Inferior parietal cortex (tissue), 1 donor: ENCODE measurements at regions not wholly inside any gene's neighbourhood (a gene's known extent, or its start where the extent isn't known, plus 50 kb on each side); places are given as distances from the start of the nearest gene placed in this dataset.
"Not testable (repeated sequence)": the region's sequence is repeated elsewhere in the genome, so short reads cannot be mapped to it uniquely, and the experiment has no call there.

ENCODE experiments used
- DNase-seq: peaks from one replicate; pipeline ENCODE4 v3.0.0-alpha.2; 2016; ENCODE audit errors: extremely low spot score

DNA sequence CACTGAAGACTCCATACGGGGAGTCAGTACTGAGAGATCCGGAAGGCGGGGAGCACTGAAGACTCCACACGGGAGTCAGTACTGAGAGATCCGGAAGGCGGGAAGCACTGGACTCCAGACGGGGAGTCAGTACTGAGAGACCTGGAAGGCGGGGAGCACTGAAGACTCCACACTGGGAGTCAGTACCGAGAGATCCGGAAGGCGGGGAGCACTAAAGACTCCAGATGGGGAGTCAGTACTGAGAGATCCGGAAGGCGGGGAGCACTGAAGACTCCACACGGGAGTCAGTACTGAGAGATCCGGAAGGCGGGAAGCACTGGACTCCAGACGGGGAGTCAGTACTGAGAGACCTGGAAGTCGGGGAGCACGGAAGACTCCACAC is 77.2 kb downstream of the DLL1 start:
- not testable (repeated sequence) for DNase-seq

DNA sequence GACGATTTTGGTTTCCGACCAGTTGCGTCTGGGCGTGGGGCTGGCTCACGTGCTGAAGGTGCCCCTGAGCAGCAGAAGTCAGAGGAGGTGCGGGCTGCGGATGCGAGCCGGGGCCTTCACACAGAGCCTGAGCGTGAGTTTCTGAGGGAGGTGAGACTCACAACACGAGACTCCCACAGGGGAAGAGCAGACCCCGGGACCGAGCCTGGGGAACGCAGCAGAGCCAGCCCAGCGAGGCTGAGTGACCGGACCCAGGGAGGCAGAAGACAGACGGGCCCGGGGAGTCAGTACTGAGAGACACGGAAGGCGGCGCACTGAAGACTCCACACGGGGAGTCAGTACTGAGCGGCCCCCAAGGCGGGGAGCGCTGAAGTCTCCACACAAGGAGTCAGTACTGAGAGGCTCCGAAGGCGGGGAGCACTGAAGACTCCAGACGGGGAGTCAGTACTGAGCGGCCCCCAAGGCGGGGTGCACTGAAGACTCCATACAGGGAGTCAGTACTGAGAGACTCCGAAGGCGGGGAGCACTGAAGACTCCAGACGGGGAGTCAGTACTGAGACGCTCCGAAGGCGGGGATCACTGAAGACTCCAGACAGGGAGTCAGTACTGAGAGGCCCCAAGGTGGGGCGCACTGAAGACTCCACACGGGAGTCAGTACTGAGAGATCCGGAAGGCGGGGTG is 77.8 kb downstream of the DLL1 start:
- DNase-seq = no peak

DNA sequence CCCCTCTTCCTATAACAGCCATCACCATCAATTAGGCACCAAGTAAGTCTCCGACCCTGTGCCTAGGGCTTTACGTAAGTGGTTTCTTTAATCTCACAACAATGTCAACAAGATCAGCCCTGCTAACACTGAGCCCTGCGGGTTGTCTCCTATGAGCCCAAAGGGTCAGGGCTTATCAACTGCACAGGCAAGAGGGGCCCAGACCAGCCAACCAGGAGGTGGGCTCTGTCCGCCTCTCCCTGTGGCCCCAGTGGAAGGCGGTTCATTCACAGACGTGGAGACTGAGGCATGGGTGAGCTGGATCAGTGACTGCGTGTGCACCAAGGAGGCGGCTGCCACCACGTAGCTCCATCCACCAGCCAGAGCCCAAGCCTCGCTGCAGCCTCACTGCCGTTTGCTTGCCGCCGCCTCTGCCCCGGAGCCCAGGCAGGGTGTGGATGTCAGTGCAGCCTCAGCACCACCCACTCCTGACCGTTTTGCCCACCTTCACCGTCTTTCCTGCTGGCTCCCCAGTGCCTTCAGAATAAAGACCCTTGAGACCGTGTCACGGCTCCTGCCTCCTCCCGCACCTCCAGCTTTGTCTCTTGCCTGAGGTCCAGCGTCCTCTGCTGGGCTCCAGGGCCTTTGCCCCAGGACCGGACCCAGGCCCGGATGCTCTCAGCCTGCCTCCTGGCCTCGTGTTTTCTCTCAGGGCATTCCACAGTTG is 78.7 kb downstream of the DLL1 start:
- no peak for DNase-seq

DNA sequence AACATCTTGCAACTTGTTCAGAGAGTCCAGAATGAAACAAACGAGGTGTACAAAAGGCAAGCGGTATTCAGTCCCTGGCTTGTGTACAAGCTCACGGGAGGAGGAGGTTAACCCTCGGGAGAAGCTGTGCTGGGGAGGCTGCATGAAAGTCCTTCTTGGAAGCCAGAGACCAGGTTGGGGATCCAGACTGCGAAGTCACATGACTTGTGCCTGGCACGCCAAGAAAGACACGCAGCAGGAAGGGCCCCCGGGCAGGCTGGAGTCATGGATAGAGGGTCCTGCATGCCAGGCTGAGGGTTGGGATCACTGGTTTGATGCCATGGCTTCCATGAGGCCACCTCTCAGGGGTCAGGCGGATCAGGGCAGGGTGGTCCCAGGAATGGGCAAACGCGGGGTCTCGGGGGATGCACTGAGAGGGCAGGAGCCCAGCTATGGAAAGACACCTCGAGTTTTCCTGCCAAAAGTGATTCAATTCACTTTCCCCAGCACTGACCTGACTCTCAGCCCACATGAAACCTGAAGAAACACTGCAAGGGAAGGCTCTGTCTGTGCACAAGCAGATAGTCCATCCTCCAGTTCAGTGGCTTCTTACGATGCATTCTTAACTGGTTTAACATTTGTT is 79.4 kb downstream of the DLL1 start:
- no peak for DNase-seq

DNA sequence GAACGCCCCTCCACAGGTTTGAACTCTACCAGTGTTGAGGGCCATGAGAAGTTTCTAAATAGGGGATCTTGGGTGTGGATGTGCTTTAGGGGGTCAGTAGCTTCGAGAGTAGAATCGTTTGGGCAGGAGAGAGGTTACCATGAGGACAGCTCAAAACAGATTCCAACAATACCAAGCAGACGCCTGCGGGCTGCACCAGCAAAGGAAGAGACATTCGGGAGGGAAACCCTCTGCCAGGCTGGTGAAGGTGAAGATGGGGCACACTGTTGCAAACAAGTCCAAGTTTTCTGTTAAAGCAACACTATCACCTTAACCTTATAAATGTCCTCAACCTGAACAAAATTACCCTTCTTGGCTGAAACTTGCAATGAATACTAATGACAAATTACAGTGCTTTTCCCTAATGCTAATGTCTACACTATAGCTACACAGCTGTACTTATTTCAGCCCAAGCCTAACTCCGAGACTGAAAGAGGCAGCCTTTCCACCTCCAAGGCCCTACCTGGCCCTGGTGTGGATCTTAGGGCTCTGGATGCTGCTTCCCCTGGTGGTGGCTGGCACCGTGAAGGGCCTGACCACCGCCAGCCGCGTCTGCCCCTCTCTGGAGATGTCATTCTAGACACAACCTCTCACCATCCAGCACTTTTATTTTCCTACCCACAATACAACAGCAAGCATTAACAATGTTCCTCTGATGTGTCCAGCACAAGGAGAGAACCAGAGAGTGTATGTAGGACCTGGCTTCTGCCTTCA is 80.1 kb downstream of the DLL1 start:
- no peak for DNase-seq

DNA sequence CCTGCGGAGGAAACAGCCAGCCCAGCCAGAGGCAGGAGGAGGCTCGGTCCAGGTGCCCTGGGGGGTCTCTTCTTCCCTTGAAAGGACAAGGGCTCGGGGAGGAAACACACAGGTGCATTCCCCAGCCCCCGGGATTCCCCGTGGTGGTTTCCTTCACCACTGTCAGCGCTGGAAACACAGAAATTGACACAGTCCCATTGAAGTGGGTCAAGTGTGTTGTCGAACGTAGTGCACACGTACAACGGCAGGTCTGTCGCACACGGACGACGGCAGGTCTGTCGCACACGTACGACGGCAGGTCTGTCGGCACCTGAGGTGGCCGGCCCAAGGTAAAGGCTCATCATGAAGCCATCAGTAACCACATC is 80.9 kb downstream of the DLL1 start:
- no peak for DNase-seq

DNA sequence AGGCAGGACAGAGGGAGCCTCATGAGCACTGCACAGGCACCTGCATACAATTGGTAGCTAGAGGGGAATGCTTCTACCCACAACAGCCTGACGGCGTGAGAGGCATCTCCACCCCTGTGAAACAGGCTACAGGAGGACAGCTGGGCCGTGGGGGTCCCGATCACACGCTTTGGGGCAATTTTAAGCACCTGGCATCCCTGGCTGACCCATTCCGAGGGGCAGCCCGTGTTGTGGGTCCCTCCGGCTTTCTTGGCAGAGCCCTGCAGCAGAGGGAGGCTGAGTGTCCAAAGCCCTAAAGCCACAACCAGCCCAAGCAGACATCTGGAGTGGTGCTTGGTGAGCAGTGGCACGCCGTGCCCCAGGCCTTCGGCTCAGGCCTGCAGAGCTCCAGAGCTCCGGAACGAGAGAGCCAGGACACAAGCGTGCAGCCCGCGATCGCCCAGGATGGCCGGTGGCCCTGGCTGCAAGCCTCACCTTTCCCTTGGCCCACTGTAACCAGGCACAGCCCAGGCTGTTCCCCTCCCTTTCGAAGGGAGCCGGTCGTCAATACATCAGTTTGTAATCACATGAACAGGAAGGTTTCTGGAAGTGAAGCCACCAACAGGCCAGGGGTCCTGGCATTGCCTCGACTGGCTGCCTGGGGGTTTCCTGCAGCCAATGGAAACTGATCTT is 81.4 kb downstream of the DLL1 start:
- no peak for DNase-seq

DNA sequence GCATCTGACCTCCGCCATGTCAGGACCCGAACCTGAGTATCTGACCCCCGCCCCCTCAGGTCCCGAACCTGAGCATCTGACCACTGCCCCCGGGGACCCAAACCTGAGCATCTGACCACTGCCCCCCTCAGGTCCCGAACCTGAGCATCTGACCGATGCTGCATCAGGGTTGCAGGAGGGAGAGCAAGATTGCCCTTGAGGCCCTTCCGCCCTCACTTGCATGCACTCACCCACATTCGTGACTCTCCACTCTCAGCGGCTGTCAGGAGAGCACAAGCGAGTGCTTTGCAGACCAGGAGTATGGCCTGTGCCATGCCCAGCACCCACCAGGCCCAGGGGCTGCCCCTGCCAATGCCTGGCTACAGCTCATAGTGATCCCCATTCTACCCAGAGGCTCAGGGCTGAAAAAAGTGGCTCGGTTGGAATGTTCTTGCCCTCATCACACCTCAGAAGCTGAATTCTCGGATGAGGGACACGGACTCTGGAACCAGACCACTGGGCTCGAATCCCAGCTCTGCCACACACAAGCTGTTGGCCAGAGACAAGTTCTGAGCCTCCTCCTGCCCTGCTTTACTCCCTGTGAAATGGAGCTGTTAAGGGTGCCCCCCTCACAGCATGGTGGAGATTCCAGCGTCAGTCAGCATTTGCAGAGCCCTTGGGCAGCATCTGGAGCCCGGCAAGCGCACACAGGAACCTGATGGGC is 82.1 kb downstream of the DLL1 start:
- DNase-seq = no peak

DNA sequence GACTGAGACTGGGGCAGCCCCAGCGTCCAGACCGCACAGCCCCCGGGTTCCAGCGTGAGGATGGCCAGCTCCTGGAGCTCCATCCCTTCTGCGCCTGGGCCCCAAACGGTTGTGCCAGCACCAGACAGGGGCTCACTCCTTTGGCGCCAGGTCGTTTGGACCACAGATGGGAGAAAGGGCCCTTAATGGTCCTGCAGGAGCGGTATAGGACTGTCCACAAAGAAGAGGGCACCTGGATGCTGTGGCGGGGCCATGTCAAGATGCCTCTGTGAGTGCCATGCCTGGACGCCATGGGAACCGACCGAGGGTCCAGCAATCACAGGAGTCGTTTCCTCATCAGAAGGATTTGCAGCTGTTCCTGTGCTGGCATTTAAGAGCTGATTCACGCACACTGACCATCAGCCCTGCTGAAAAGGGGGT is 82.7 kb downstream of the DLL1 start:
- DNase-seq = no peak

DNA sequence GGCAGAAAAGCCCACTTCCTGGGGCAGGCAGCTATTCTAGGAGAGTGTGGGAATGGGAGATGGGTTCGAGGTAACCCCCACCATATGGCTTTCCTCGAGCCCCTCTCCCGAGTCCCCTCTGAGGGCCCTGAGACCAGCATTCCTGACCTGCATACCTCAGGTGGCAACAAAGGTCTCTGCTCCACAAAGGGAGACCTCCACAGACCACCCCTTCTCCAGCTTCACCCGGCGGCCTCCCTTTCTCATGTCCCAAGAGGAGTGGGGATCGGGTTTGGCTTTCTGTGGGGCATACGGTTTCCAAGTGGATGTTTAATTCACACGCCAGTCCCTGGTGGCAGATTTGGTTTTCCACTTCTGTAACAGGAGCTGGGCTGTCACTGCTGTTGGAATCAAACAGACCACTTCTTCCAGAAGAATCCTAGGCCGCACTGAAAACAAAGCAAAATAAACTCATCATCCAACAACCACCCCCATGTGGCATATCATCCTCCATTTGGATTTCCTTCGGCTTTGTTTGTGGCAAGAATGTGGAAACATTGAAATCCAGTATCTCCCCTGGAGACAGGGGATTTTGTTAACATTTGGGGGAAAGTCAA is 83.2 kb downstream of the DLL1 start:
- DNase-seq = no peak

DNA sequence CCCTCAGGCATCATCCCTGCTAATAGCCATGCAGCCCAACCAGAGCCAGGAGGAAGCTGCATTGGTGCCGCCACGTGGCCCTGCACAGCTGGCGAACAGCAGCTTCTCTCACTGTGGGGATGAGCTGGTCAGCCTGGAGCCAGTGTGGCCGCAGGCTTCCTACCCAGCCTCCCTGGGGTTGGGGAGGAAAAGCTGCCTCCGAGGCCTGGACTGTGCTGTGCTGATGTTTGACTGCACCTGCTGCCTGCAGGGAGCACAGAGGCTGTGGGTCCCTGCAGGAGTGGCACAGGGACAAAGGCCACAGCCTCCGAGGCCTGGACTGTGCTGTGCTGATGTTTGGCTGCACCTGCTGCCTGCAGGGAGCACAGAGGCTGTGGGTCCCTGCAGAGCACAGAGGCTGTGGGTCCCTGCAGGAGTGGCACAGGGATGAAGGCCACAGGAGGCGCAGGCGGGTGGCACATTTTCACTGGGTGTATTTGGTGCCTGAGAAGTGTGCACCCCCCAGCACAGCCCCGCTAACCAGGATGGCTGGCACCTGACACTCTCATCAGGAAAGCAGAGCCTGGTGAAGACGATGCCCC is 83.9 kb downstream of the DLL1 start:
- no peak for DNase-seq

DNA sequence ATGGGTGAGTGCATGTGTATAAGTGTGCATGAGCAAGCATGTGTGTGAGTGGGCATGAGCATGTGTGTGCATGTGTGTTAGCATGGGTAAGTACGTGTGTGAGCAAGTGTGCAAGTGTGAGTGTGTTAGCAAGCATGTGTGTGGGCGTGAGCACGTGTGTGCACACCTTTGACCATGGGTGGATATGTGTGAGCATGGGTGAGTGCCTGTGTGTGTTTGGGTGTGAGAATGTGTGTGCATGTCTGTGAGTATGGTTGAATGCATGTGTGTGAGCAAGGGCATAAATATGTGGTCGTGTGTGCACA is 84.6 kb downstream of the DLL1 start:
- DNase-seq = no peak

DNA sequence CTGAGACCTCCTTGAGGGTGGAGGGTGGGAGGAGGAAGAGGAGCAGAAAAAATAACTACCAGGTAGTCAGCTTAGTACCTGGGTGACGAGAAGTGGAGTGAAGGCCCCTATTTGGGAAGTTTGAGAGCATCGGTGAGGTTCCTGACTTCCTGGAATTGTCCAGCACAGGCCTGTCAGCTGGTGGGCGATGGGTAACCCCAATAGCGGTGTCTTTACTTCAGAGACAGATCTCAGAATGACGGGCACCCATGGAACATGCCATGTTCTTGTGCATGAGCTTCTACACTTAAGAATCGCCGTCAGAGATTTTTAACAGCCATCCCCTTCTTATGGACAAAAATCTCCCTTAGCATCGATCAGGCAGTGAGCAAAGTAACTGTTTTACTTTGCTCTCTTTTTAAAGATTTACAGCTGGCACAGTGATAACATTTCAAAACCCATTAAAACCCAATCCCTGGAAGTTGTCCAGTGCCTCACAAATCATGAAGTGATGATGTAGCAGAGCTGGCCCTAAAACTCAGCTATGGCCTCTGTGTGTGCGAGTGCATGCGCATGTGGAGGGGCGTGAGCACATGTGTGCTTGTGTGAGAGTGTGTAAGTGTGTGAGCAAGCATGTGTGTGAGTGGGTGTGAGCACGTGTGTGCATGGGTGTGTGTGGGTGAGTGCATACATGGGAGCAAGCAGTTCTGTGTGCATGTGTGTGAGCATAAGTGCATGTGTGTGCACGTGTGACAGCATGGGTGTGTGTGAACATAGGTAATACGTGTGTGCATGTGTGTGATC is 85.2 kb downstream of the DLL1 start:
- no peak for DNase-seq

DNA sequence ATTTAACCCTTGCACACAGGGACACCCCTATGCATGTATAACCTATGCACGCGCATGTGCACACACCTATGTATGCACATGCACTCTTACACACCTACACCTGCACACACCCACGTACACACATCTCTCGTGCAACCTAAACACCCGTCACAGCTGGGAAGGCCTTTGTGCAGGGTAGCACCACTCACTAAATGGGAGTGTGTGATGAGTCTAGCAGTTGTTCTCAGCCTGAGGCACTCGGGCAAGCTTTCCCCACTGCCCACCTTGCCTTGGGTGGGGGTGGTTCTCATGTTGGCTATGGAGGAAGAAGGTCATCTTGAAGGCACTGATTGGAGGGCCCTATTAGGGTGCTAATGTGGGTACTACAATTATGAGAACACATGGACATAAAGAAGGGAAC is 85.8 kb downstream of the DLL1 start:
- DNase-seq = no peak

DNA sequence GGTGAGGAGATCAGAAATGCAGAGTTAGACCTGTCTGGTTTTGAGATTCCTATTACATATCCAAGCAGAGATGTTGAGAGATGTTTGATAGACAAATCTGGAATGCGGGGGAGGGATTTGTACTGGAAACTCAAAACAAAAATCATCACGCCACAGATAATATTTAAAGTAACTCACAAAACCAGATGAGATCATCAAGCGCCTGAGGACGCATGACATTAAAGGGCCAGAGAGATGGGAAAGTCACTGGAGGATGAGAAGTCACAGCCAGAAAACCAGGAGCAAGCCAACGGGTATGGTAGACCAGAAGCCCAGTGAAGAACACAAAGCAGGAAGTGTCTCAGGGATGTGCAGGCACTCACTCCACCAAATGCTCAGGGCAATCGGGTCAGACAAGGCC is 87.7 kb downstream of the DLL1 start:
- DNase-seq = no peak

DNA sequence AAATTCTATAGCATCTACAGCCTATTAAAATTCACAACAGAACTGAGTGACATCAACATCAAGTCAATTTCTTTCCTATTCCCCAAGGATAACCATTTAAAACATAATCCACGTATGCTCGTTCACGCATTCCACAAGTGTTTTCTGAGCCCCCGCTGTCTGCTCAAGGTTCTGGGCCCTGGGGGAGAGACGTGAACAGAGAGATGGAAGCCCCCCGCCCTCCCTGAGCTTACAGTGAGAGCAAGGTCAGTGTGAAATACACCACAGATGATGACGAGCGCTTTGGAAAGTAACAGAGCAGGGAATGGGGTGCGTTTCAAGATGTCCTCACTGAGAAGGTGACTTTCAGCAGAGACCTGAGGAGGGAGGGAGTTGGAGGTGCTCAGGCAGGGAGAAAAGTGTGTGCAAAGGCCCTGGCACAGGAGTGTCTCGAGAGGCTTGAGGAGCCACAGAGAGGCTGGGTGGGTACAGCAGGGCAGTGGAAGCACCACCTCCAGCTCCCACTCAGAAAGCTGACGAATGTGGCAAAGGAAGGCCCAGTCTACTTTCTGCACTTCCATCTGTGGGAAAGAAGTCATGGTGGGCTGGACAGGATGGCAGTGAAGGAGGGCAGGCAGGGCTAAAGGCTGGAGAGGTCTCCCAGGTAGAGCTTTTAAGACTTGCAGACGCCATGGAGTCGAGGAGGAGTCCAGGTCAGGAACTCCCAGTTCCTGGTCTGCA is 88.3 kb downstream of the DLL1 start:
- no peak for DNase-seq

DNA sequence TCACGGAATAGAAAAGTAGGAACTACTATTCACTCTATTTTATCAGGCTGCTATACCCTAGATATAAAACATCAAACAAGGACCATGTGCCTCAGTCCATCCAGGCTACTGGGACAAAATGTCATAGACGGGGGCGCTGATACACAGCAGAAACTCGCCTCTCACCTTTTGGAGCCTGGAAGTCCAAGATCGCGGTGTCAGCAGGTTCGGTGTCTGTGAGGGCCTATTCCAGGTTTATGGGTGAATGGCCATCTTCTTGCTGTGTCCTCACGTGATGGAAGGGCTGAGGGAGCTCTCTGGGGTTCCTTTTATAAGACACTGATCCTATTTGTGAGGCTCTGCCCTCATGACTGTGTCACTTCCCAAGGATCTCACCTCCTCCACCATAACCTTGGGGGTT is 89.5 kb downstream of the DLL1 start:
- no peak for DNase-seq

DNA sequence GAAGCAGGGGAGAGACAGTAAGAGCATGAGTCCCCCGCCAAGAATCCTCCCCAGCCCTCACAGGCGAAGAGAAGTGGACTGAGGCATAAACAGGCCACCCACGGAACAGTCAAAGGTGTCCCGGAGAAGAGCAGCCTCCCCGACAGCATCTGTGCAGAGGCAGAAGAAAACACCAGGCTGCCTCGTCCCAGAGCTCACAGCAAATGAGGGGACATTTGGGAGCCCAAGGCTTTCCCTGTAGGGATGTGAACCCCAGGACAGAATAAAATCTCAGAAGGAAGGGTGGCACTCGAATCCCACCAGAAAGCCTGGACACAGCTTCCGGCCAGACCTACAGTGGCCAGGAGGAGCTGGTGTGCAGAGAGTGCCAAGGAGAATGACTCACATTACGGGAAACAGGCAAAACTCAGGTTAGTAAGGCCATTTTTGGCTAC is 90.4 kb downstream of the DLL1 start:
- no peak for DNase-seq

DNA sequence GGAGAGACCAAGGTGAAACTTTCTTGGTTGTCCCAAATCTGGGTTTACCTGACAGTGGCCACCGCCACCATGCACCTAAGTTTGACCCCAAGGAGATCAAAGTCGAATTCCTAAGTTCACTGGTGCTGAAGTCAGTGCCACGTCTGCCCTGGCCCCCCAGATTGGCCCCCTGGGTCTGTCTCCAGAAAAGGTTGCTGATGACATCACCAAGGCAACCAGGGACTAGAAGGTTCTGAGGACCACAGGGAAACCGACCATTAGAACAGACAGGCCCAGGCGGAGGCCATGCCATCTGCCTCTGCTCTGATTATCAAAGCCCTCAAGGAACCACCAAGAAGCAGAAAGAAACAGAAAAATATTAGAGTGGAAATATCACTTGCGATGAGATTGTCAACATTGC is 91.2 kb downstream of the DLL1 start:
- no peak for DNase-seq
